ENCODE measurements at regions not wholly inside any gene's neighbourhood (a gene's known extent, or its start where the extent isn't known, plus 50 kb on each side); places are given as distances from the start of the nearest gene placed in this dataset.

- TF ChIP-seq, protein P1, sequence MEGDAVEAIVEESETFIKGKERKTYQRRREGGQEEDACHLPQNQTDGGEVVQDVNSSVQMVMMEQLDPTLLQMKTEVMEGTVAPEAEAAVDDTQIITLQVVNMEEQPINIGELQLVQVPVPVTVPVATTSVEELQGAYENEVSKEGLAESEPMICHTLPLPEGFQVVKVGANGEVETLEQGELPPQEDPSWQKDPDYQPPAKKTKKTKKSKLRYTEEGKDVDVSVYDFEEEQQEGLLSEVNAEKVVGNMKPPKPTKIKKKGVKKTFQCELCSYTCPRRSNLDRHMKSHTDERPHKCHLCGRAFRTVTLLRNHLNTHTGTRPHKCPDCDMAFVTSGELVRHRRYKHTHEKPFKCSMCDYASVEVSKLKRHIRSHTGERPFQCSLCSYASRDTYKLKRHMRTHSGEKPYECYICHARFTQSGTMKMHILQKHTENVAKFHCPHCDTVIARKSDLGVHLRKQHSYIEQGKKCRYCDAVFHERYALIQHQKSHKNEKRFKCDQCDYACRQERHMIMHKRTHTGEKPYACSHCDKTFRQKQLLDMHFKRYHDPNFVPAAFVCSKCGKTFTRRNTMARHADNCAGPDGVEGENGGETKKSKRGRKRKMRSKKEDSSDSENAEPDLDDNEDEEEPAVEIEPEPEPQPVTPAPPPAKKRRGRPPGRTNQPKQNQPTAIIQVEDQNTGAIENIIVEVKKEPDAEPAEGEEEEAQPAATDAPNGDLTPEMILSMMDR (IDR thresholded peaks at IDR 0.05): no peak
- TF ChIP-seq POLR2A (IDR thresholded peaks at IDR 0.05): no peak
- TF ChIP-seq EP300 (IDR thresholded peaks at IDR 0.05): no peak
Measured at GRCh38 chr17:62160816-62161215, 95.7 kb upstream of the MED13 start.
